ENCODE measurements at regions not wholly inside any gene's neighbourhood (a gene's known extent, or its start where the extent isn't known, plus 50 kb on each side); places are given as distances from the start of the nearest gene placed in this dataset.

DNA sequence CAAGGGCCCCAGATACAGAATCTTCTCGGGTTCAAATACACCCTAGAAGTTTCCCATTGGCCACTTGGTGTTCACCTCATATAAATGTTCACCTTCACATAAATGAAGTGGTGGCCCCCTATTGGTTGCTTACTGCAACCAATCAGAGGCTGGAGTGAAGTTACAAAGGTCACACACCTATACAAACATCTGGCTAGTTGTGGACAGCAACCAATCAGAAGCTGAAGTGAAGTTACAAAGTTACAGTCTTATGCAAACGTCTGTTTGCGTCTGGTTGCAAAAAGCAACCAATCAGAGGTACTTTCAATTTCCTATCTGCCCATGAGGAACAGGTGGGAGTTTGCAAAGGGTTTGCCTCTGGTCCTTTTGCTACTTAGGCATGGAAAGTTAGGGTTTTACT lies 206.5 kb upstream of the BMP2 start:
- no peak for DNase-seq (ENCODE audit: low spot score)

DNA sequence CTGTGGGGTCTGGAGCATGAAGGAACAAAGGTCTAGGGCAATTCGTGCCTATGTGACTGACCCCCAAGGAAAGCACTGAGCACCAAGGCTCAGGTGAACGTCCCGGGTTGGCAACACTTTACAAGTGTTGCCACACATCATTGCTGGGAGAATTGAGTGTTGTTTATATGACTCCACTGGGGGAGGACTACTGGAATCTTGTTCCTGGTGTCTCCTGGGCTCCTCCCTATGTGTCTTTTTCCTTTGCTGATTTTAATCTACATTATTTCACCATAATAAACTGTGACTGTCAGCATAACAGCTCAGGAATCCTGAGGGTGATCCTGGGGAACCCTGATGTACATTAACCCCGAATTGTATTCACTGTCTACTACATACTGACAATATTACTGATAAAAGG lies 207.7 kb upstream of the BMP2 start:
- no peak for DNase-seq (ENCODE audit: low spot score)

GRCh38 chr20:6558341-6558740 lies 209.1 kb upstream of the BMP2 start:
- DNase-seq (ENCODE audit: low spot score), result no peak

- peak; percentile 7 for DNase-seq (ENCODE audit: low spot score)
Measured at GRCh38 chr20:6533761-6534479, 233.6 kb upstream of the BMP2 start.

GRCh38 chr20:6533351-6533750 lies 234.1 kb upstream of the BMP2 start:
- no peak for DNase-seq (ENCODE audit: low spot score)

- DNase-seq (ENCODE audit: low spot score), result no peak
Measured at GRCh38 chr20:6530779-6531315, 236.6 kb upstream of the BMP2 start.

- DNase-seq (ENCODE audit: low spot score), result no peak
Measured at GRCh38 chr20:6530254-6530653, 237.2 kb upstream of the BMP2 start.

- DNase-seq (ENCODE audit: low spot score), result no peak
Measured at GRCh38 chr20:6525447-6526303, 241.8 kb upstream of the BMP2 start.

DNA sequence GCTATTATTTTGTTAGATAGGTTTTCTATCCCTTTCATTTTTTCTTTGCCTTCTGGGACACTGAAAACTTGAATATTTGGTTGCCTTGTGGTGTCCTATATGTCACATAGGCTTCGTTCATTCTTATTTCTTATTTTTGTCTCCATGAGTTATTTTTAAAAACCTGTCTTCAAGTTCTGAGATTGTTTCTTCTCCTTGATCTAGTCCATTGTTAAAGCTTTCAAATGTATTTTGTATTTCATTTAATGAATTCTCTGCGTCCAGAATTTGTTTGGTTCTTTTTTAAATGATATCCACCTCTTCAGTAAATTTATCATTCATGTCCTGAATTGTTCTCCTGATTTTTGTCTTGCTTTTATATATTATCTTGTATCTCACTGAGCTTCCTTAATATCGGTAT lies 243.2 kb upstream of the BMP2 start:
- DNase-seq (ENCODE audit: low spot score), result no peak

DNA sequence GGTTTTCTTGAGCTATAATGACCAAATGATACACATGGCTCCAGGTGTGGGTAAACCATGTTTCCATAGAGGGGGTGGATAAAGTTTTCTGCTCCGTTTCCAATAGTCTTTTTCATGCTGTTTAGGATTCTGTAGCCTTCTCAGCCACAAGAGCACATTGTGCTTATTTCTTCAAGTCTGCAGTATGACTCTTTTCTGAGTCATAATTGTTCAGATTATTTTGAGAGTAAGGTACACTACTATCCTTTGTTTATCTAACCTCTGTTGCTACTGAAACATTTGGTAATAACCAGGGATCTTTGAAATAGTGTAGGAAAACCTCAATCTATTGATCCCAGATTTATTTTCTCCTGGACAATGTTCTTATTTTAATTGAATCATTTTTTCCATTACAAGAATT lies 247.9 kb upstream of the BMP2 start:
- DNase-seq (ENCODE audit: low spot score), result no peak

- DNase-seq (ENCODE audit: low spot score), result no peak
Measured at GRCh38 chr20:6515261-6515660, 252.2 kb upstream of the BMP2 start.

DNA sequence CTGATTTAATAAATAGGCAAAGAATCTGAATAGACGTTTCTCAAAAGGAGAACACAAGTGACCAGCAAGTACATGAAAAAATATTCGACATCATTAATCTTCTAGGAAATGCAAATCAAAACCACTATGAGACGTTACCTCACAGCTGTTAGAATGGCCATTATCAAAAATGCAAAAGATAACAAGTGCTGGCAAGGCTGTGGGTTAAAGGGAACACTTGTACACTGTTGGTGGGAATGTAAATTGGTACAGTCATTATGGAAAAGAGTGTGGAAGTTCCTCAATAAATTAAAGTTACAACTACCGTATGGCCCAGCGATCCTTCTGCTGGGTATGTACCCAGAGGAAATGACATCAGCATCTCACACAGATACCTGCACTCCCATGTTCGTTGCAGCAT lies 253.9 kb upstream of the BMP2 start:
- DNase-seq (ENCODE audit: low spot score), result no peak

GRCh38 chr20:6509374-6509773 lies 258.1 kb upstream of the BMP2 start:
- DNase-seq (ENCODE audit: low spot score), result no peak

GRCh38 chr20:6506906-6507305 lies 260.6 kb upstream of the BMP2 start:
- DNase-seq (ENCODE audit: low spot score), result no peak

DNA sequence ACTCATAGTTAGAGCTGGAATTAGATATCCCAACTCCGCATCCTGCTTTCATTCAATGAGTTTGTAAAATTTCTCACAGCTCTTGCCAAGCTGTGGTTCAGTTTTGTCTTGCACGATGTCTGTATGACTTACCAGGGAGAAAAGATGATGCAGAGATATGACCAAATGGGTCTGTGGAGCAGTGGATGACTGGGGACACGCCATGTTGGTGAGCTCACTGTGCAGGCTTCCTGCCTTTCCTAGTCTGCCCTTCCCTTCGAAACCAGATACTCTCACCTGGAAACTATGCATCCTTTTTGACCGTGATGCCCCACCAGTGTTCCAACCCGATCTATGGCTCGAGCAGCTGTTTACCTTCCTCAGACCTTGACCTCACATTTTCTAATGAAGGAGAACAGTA lies 262.7 kb upstream of the BMP2 start:
- DNase-seq (ENCODE audit: low spot score), result no peak

DNA sequence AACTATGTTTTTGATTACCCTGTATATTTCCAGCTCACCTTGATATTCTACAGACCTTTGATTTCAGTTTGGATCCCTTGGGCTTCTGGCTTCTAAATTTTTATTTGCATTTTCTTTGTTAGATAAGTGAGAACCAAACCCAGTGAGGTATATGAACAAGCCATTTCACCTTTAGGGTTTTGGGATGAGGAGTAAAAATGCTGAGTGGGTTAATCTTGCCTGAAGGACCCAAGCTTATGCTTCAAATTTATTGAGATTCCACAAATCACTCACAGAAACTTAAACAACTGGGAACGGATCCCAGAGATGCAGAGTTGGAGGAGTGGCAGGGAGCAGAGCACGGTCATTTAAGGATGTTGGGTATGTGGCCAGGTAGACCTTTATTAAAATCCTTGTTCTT lies 263.3 kb upstream of the BMP2 start:
- DNase-seq (ENCODE audit: low spot score), result no peak

GRCh38 chr20:6502999-6503398 lies 264.5 kb upstream of the BMP2 start:
- DNase-seq (ENCODE audit: low spot score), result no peak

GRCh38 chr20:6502219-6502618 lies 265.3 kb upstream of the BMP2 start:
- DNase-seq (ENCODE audit: low spot score), result no peak

DNA sequence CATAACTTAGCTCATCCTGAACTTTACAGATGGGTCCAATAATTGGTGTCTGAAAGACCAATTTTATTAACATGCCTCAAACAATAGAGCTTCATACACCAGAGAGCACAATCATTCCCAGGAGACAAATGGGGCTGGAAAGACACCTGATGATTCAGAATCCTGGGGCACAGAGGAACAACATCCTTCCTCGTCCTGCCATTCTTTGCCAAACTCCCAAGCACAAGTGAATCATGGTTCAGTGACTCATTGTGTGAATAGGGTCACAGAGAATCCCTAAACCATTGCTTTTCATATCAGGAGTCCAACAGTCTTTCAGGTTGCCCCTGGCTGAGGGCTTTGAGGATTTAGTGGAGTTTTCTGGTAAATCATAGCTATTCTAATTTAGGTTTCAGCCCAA lies 266.4 kb upstream of the BMP2 start:
- no peak for DNase-seq (ENCODE audit: low spot score)

- DNase-seq (ENCODE audit: low spot score), result no peak
Measured at GRCh38 chr20:6499566-6499965, 267.9 kb upstream of the BMP2 start.

- DNase-seq (ENCODE audit: low spot score), result no peak
Measured at GRCh38 chr20:6496874-6497273, 270.6 kb upstream of the BMP2 start.

GRCh38 chr20:6495907-6496306 lies 271.6 kb upstream of the BMP2 start:
- no peak for DNase-seq (ENCODE audit: low spot score)
